ENCODE measurements at regions not wholly inside any gene's neighbourhood (a gene's known extent, or its start where the extent isn't known, plus 50 kb on each side); places are given as distances from the start of the nearest gene placed in this dataset.

GRCh38 chr4:11722223-11722622 is 293.5 kb upstream of the HS3ST1 start:
- TF ChIP-seq POLR2AphosphoS5 (IDR thresholded peaks at IDR 0.05): no peak
- TF ChIP-seq, protein P1, sequence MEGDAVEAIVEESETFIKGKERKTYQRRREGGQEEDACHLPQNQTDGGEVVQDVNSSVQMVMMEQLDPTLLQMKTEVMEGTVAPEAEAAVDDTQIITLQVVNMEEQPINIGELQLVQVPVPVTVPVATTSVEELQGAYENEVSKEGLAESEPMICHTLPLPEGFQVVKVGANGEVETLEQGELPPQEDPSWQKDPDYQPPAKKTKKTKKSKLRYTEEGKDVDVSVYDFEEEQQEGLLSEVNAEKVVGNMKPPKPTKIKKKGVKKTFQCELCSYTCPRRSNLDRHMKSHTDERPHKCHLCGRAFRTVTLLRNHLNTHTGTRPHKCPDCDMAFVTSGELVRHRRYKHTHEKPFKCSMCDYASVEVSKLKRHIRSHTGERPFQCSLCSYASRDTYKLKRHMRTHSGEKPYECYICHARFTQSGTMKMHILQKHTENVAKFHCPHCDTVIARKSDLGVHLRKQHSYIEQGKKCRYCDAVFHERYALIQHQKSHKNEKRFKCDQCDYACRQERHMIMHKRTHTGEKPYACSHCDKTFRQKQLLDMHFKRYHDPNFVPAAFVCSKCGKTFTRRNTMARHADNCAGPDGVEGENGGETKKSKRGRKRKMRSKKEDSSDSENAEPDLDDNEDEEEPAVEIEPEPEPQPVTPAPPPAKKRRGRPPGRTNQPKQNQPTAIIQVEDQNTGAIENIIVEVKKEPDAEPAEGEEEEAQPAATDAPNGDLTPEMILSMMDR (IDR thresholded peaks at IDR 0.05): no peak

Data from transverse colon (tissue), 4 donors.